Brain microvascular endothelial cell (primary cell): ENCODE measurements at regions not wholly inside any gene's neighbourhood (a gene's known extent, or its start where the extent isn't known, plus 50 kb on each side); places are given as distances from the start of the nearest gene placed in this dataset.

ENCODE experiments used
- DNase-seq: peaks from one replicate; pipeline ENCODE4 v3.0.0-alpha.2; 2020
- H3K27ac ChIP-seq: fragments of 250-450 bp; sonication (Bioruptor Pico); 2 replicates; pipeline ENCODE4 v1.5.1; 2020; ENCODE audit warnings: mild to moderate bottlenecking, moderate library complexity
- H3K27me3 ChIP-seq: fragments of 250-450 bp; sonication (Bioruptor Pico); replicated peaks from 2 replicates; pipeline ENCODE4 v1.5.1; 2020; ENCODE audit warnings: mild to moderate bottlenecking
- H3K36me3 ChIP-seq: fragments of 250-450 bp; sonication (Bioruptor Pico); replicated peaks from 2 replicates; pipeline ENCODE4 v1.5.1; 2020; ENCODE audit warnings: mild to moderate bottlenecking
- H3K4me3 ChIP-seq: 2 replicates; pipeline ENCODE4 v1.5.1; 2011; ENCODE audit warnings: low read depth, mild to moderate bottlenecking, control low read depth, low read length, moderate library complexity
- CTCF ChIP-seq: IDR thresholded peaks from 2 replicates; pipeline ENCODE4 v1.5.1; 2011; ENCODE audit warnings: low read depth, mild to moderate bottlenecking, moderate library complexity, low read length, control low read depth, inconsistent platforms; ENCODE audit errors: missing control alignments
- in situ Hi-C: cut with HindIII; loops from 2 replicates; pipeline ENCODE4 v1.10.0; 2017; ENCODE audit warnings: low sequenced_read_pairs, low pct_ligation_motif_present

- TF ChIP-seq CTCF = no peak
- in situ Hi-C loops = no loop called here
These were observed 653.3 kb upstream of the MIS18BP1 start for GRCh38 chr14:45906257-45906656.

GRCh38 chr14:45905672-45906071 lies 652.7 kb upstream of the MIS18BP1 start:
- no peak for TF ChIP-seq CTCF
- H3K27me3 ChIP-seq = no peaks in the 10 kb centered on the region
- DNase-seq = no peak
- in situ Hi-C loops = no loop called here
- H3K4me3 ChIP-seq = no peak overlapping the region
- no peaks in the 10 kb centered on the region for H3K36me3 ChIP-seq
- H3K27ac ChIP-seq = no peak overlapping the region

More at GRCh38 chr14:45906257-45906656, 653.3 kb upstream of the MIS18BP1 start:
- Histone ChIP-seq H3K27me3 (no peaks in the 10 kb centered on the region), H3K36me3 (no peaks in the 10 kb centered on the region), H3K4me3 (no peak overlapping the region), H3K27ac (no peak overlapping the region)
- no peak for DNase-seq

GRCh38 chr14:45904314-45904713 lies 651.3 kb upstream of the MIS18BP1 start:
- H3K36me3 ChIP-seq = no peaks in the 10 kb centered on the region
- no peak for DNase-seq
- no peak for TF ChIP-seq CTCF
- no peak overlapping the region for H3K4me3 ChIP-seq
- in situ Hi-C loops = no loop called here
- H3K27me3 ChIP-seq = no peaks in the 10 kb centered on the region
- no peak overlapping the region for H3K27ac ChIP-seq

- TF ChIP-seq CTCF = no peak
- no peak for DNase-seq
- H3K4me3 ChIP-seq = no peak overlapping the region
- no peaks in the 10 kb centered on the region for H3K36me3 ChIP-seq
- in situ Hi-C loops = no loop called here
- H3K27ac ChIP-seq = no peak overlapping the region
- H3K27me3 ChIP-seq = no peaks in the 10 kb centered on the region
These were observed 649.2 kb upstream of the MIS18BP1 start for GRCh38 chr14:45902241-45902640.

GRCh38 chr14:45897439-45897838 lies 644.4 kb upstream of the MIS18BP1 start:
- DNase-seq = no peak
- no peak for TF ChIP-seq CTCF
- Histone ChIP-seq H3K27me3 (no peaks in the 10 kb centered on the region), H3K36me3 (no peaks in the 10 kb centered on the region), H3K4me3 (no peak overlapping the region), H3K27ac (no peak overlapping the region)
- in situ Hi-C loops = no loop called here

GRCh38 chr14:45893127-45893526 lies 640.1 kb upstream of the MIS18BP1 start:
- H3K27me3 ChIP-seq = no peaks in the 10 kb centered on the region
- no peak overlapping the region for H3K4me3 ChIP-seq
- H3K36me3 ChIP-seq = no peaks in the 10 kb centered on the region
- TF ChIP-seq CTCF = no peak
- DNase-seq = no peak
- in situ Hi-C loops = no loop called here
- no peak overlapping the region for H3K27ac ChIP-seq
